Keratinocyte (primary cell): ENCODE measurements at regions not wholly inside any gene's neighbourhood (a gene's known extent, or its start where the extent isn't known, plus 50 kb on each side); places are given as distances from the start of the nearest gene placed in this dataset.

Experiments
- CTCF ChIP-seq, 3 experiments: IDR thresholded peaks in 1 of 3; conservative IDR thresholded peaks in 1 of 3; optimal IDR thresholded peaks in 1 of 3; 2 replicates in 2 of 3; 3 replicates in 1 of 3; pipeline versions ENCODE3 to v1.5.1; 2011; ENCODE audit warnings: low read length in 3 of 3, mild to moderate bottlenecking in 3 of 3, moderate library complexity in 2 of 3, control low read depth in 1 of 3, inconsistent platforms in 1 of 3; ENCODE audit not compliant: insufficient read depth in 2 of 3; ENCODE audit errors: extremely low read depth in 1 of 3
- EZH2 ChIP-seq: IDR thresholded peaks from one replicate; pipeline ENCODE4 v1.6.1; 2012; ENCODE audit warnings: inconsistent platforms, mild to moderate bottlenecking, low read length, moderate library complexity

GRCh38 chr7:156049366-156049765 is 237.1 kb upstream of the SHH start:
- TF ChIP-seq CTCF (optimal IDR thresholded peaks at IDR 0.05 in 1 of 3, IDR thresholded peaks at IDR 0.05 in 1 of 3, conservative IDR thresholded peaks at IDR 0.05 in 1 of 3; ENCODE audit: extremely low read depth in 1 of 3, insufficient read depth in 2 of 3, low read length in 3 of 3), result no peak
- no peak for TF ChIP-seq EZH2
